ENCODE measurements at regions not wholly inside any gene's neighbourhood (a gene's known extent, or its start where the extent isn't known, plus 50 kb on each side); places are given as distances from the start of the nearest gene placed in this dataset.

DNA sequence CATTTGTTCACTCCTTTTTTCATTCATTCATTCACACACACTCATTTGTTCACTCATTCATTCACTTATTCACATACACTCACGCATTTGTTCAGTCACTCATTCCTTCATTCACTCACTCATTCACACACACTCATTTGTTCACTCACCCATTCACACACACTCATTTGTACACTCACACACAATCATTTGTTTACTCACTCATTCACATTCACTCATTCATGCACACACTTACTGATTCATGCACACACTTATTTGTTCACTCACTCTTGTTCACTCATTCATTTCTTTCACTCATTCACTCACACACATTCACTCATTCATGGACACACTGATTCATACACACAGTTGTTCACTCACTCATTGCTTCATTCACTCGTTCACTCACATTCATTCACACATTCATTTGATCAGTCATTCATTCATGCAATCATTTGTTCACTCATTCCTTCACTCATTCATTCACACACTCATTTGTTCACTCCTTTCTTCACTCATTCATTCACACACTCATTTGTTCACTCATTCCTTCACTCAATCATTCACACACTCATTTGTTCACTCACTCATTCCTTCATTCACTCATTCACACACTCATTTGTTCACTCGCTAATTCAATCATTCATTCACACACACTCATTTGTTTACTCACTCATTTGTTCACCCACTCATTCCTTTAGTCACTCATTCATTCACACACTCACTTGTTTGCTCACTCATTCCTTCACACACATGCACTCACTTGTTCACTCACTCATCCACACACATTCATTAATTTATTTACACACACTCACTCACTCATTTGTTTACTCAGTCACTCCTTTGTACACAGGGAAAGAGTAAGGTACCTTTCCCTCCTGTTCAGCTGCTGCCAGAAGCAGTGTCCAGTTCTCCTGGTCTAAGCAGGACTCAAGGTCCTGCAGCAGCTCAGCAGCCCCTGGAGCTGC is 50.7 kb upstream of the BHLHE23 start:
- TF ChIP-seq CREB1 (IDR thresholded peaks at IDR 0.05; ENCODE audit: low read depth), result no peak

DNA sequence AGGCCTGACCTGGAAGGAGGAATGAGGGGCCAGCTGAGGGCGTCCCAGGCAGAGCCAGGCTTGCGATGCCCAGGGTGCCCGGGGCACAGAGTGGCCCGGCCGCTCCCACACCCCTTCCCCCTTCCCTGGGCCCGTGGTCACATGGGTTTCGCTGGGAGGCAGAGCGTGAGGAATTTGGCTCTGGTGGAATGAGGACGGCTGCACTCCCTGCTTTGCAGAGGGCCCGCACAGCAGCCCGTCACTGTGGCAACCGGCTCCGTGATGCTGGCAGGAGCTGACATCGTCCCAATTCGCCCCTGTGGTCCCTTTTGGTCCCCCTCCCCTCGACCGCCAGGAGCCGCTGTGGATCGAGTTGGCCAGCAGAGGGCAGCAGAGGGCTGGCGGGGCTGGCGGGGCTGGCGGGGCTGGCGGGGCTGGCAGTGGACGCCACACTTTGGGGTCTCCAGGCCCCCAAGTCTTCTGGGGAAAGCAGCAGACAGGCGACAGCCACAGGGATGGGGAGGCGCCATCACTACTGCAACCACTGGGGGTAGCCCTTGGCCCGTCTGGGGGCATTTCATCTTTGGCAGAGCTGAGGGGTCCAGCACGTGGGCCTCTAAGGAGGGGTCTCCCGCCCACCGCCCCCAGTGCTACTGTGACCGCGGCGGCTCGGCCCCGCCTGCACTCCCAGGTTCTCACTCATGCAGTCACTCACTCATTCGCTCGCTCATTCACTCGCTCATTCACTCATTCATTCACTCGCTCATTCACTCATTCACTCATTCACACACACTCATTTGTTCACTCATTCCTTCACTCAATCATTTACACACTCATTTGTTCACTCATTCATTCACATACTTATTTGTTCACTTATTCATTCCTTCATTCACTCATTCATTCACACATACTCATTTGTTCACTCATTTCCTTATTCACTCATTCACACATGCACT is 49.7 kb upstream of the BHLHE23 start:
- no peak for TF ChIP-seq TAF1 (IDR thresholded peaks at IDR 0.05; ENCODE audit: low read depth)
- peak; percentile 56; the same call in 1 of the 2 replicates for TF ChIP-seq USF1 (IDR thresholded peaks at IDR 0.05)
- peak; percentile 65 for TF ChIP-seq RAD21 (IDR thresholded peaks at IDR 0.05; ENCODE audit: low read depth)
- no peak for TF ChIP-seq NFIC (IDR thresholded peaks at IDR 0.05)
- TF ChIP-seq ZBTB7A (IDR thresholded peaks at IDR 0.05; ENCODE audit: low read depth), result peak; percentile 98
- TF ChIP-seq FOXM1 (IDR thresholded peaks at IDR 0.05; ENCODE audit: borderline replicate concordance, low read depth), result no peak
- TF ChIP-seq, protein P1, sequence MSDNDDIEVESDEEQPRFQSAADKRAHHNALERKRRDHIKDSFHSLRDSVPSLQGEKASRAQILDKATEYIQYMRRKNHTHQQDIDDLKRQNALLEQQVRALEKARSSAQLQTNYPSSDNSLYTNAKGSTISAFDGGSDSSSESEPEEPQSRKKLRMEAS (IDR thresholded peaks at IDR 0.05), result no peak
